BE2C (cell line): ENCODE measurements at regions not wholly inside any gene's neighbourhood (a gene's known extent, or its start where the extent isn't known, plus 50 kb on each side); places are given as distances from the start of the nearest gene placed in this dataset.

Experiments
- DNase-seq: peaks from one replicate; pipeline ENCODE4 v3.0.0-alpha.2; 2020
- H3K27me3 ChIP-seq: fragments of 250-450 bp; sonication (Bioruptor Pico); 2 replicates; pipeline ENCODE4 v1.5.1; 2020; ENCODE audit warnings: mild to moderate bottlenecking
- H3K36me3 ChIP-seq: fragments of 250-450 bp; sonication (Bioruptor Pico); 2 replicates; pipeline ENCODE4 v1.5.1; 2020; ENCODE audit warnings: mild to moderate bottlenecking
- H3K4me1 ChIP-seq: fragments of 250-450 bp; sonication (Bioruptor Pico); 2 replicates; pipeline ENCODE4 v1.5.1; 2020
- H3K4me3 ChIP-seq: 2 replicates; pipeline ENCODE4 v1.5.1; 2011; ENCODE audit warnings: low read depth, low read length
- H3K9me3 ChIP-seq: fragments of 250-450 bp; sonication (Bioruptor Pico); 2 replicates; pipeline ENCODE4 v1.5.1; 2020
- TF ChIP-seq, protein P1 (sequence below): IDR thresholded peaks from 2 replicates; pipeline ENCODE4 v1.5.1; 2012; ENCODE audit warnings: mild to moderate bottlenecking, low read depth, low read length

DNA sequence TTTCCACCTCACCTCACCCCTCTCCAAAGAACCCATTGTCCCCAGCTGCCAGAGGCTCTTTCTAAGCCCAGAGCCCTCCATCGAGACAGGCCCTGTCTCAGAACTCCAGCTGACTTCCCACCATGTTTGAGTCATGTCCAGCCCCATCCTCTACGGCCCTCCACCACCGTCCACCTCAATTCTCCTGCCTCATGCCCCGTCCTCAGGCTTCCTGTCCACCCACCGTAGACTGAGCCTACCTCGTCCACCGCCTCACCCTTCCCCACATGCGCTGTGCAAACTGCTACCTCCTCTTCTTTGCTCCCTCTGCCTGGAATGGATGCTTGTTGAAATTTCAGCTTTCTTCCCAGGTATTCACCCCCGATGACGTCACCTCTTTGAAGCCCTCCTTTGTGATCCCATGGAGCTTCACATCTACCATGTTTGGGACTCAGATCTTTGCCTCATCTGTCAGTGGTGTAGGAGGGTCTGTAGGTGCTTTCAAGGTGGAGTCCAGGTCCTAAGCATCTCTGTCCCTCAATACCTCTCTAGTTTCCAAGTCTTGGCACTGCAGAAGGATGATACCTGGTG, 149.0 kb downstream of the MRM1 start:
- TF ChIP-seq, protein P1, sequence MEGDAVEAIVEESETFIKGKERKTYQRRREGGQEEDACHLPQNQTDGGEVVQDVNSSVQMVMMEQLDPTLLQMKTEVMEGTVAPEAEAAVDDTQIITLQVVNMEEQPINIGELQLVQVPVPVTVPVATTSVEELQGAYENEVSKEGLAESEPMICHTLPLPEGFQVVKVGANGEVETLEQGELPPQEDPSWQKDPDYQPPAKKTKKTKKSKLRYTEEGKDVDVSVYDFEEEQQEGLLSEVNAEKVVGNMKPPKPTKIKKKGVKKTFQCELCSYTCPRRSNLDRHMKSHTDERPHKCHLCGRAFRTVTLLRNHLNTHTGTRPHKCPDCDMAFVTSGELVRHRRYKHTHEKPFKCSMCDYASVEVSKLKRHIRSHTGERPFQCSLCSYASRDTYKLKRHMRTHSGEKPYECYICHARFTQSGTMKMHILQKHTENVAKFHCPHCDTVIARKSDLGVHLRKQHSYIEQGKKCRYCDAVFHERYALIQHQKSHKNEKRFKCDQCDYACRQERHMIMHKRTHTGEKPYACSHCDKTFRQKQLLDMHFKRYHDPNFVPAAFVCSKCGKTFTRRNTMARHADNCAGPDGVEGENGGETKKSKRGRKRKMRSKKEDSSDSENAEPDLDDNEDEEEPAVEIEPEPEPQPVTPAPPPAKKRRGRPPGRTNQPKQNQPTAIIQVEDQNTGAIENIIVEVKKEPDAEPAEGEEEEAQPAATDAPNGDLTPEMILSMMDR = no peak
- Histone ChIP-seq H3K4me1 (peaks cover 4% of the 10 kb centered on the region; the same call in 1 of the 2 replicates), H3K27me3 (no peaks in the 10 kb centered on the region), H3K9me3 (no peaks in the 10 kb centered on the region), H3K4me3 (no peak overlapping the region), H3K36me3 (no peaks in the 10 kb centered on the region)
- no peak for DNase-seq

DNA sequence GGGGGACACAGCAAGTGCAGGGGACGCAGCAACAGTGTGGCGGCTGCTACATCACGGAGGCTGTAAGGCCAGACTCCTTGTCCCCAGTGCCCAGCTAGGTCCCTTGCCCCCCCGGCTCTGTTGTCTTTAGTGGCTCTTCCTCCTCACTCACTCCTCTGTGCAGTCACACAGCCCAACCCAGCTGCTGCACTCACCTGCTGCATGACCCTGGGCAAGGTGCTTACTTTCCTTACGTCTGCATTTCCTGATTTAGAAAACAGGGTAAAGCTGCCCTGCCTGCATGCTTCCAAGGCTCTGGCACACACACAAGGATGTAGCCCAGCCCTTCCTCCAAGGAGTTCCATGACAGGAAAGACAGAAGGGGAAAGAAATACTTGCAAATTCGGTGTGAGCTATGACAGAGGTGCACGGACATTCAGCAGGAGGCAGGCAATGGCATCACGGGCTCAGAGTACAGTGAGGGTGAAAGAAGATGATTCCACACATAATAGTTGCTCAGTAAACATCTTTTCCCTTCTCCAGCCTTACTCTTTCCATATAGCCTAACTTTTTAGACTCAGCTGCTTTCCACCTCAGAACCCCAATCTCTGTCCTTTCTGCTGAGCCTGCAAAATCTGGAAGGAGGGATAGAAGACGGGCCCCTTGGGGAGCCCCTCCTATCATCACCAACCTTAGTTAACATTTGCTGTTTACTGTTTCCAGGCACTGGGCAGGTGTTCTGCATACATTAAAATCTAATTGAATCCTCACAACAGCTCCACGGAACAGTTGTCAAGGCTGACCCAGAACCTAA, 150.9 kb downstream of the MRM1 start:
- DNase-seq = no peak
- no peaks in the 10 kb centered on the region for H3K9me3 ChIP-seq
- no peaks in the 10 kb centered on the region for H3K27me3 ChIP-seq
- no peaks in the 10 kb centered on the region for H3K36me3 ChIP-seq
- TF ChIP-seq, protein P1 = no peak
- H3K4me3 ChIP-seq = no peak overlapping the region
- H3K4me1 ChIP-seq = peaks cover 4% of the 10 kb centered on the region; the same call in 1 of the 2 replicates

- TF ChIP-seq, protein P1 = peak; percentile 63
These were observed 154.2 kb downstream of the MRM1 start for GRCh38 chr17:36755586-36755985.

DNA sequence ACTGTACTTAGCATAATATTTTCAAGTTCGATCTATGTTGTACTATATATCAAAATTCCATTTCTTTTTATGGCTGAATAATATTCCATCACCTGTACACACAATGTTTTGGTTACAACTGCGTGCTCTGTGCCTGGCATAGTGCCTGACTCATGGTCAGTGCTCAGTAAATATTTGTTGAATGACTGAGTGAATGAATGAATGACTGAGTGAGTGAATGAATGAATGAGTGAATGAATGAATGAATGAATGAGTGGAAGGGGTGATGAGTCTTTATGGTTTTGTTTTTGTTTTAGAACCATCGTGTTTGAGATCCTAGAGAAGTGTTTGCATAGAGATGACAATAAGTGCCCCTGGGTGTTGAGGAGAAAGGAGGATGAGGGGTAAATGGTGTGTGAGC, 155.3 kb downstream of the MRM1 start:
- Histone ChIP-seq H3K4me3 (no peak overlapping the region), H3K36me3 (no peaks in the 10 kb centered on the region), H3K9me3 (no peaks in the 10 kb centered on the region), H3K27me3 (no peaks in the 10 kb centered on the region), H3K4me1 (no peaks in the 10 kb centered on the region; the same call in 1 of the 2 replicates)
- TF ChIP-seq, protein P1 = no peak
- no peak for DNase-seq

More at GRCh38 chr17:36755586-36755985, 154.2 kb downstream of the MRM1 start:
- Histone ChIP-seq H3K9me3 (no peaks in the 10 kb centered on the region), H3K36me3 (no peaks in the 10 kb centered on the region), H3K4me1 (peaks cover 4% of the 10 kb centered on the region; the same call in 1 of the 2 replicates), H3K27me3 (no peaks in the 10 kb centered on the region), H3K4me3 (no peak overlapping the region)
- peak; percentile 66 for DNase-seq

GRCh38 chr17:36760425-36760824, 159.0 kb downstream of the MRM1 start:
- Histone ChIP-seq H3K4me1 (no peaks in the 10 kb centered on the region; the same call in 1 of the 2 replicates), H3K9me3 (no peaks in the 10 kb centered on the region), H3K4me3 (no peak overlapping the region), H3K27me3 (no peaks in the 10 kb centered on the region), H3K36me3 (no peaks in the 10 kb centered on the region)
- DNase-seq = no peak
- TF ChIP-seq, protein P1 = no peak

DNA sequence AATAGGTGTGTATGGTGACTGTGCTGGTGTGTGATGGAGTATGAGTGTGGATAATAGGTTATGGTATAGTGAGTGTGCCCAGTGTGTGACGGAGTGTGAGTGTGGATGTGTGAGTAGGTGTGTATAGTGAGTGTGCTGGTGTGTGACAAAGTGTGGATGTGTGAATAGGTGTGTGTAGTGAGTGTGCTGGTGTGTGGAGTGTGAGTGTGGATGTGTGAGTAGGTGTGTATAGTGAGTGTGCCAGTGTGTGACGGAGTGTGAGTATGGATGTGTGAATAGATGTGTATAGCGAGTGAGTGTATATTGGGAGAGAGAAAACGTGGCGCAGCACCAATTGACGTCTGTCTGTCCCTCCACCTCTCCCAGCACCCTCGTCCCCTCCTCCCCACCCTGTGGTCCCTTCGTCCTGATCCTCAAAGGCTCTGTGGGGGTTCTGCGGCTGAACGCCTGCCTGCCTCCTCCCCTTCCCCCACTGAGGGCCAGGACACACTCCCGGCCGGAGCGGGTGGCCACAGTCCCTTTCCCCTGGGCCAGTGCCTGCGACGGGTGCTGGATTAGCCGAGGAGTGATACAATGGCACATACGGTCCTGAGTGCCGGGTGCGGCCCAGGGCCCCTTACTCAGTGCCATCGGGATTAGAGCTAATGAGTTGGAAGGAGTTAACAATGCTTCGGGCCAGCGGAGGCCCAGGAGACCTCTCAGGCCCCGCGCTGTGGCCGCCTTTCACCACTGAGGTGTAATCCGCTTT, 160.0 kb downstream of the MRM1 start:
- Histone ChIP-seq H3K27me3 (no peaks in the 10 kb centered on the region), H3K4me1 (peaks cover 7% of the 10 kb centered on the region), H3K36me3 (no peaks in the 10 kb centered on the region), H3K9me3 (no peaks in the 10 kb centered on the region), H3K4me3 (no peak overlapping the region)
- DNase-seq = no peak
- TF ChIP-seq, protein P1 = no peak
